ENCODE measurements at regions not wholly inside any gene's neighbourhood (a gene's known extent, or its start where the extent isn't known, plus 50 kb on each side); places are given as distances from the start of the nearest gene placed in this dataset.

DNA sequence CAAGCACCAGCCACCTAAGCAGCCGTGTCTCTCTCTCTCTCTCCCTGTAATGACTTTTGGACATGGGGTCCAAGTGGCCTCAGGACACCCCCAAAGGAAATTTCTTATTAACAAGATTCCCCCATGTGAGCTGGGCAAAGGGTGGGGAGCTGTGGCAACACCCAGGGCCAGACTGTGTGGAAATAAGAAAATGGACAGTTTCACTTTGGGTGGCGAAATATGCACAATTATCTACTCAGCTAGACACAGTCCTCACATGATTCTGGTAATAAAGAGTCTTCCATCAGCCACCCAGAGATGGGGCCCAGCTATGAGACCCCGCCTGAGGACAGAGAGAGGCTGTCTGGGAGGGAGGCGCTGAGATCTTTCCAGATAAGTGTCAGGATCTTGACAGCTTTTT, 96.8 kb upstream of the TPM1 start:
- DNase-seq (no peak), ATAC-seq (no peak)
- Histone ChIP-seq H3K27ac (ENCODE audit: low read length) (no peak overlapping the region), H3K9me3 (ENCODE audit: control insufficient read depth, low read length) (no peaks in the 10 kb centered on the region), H3K4me3 (ENCODE audit: low read length) (no peak overlapping the region), H3K4me1 (ENCODE audit: control insufficient read depth, insufficient read depth, low read length) (peaks cover 10% of the 10 kb centered on the region), H3K27me3 (ENCODE audit: control insufficient read depth, insufficient read depth) (no peaks in the 10 kb centered on the region)
- intact Hi-C loops (cut with DNase I) = loop anchor here in 1 of 4 donors (10.0 kb wide), 1 partner anchor 89 kb away; no protein-coding TSS in a partner anchor
- WGBS = 87% methylated on average over 4 of the region's 4 CpGs

DNA sequence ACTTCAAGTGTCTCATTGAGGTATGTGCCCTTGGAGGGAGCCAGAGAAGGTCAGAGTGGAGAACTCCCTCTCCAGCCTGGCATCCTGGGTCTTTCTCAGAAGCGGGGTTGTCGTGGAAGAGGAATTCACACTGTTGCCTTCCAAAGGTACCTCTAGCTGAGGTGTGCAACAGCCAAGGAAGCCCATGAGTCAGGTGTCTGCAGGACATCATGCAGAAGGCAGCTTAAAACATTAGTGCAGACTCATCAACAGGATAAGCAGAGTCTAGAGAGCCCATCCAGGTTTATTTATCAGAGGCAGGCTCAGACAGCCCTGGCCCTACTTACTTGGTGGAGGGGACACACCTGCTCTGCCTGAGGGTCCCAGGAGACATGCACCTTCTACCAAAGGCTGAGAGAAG, 95.6 kb upstream of the TPM1 start:
- Histone ChIP-seq H3K9me3 (ENCODE audit: control insufficient read depth, low read length) (no peaks in the 10 kb centered on the region), H3K27ac (ENCODE audit: low read length) (no peak overlapping the region), H3K4me1 (ENCODE audit: control insufficient read depth, insufficient read depth, low read length) (peaks cover 3% of the 10 kb centered on the region), H3K4me3 (ENCODE audit: low read length) (no peak overlapping the region), H3K27me3 (ENCODE audit: control insufficient read depth, insufficient read depth) (no peaks in the 10 kb centered on the region)
- 92% methylated on average over 2 of the region's 2 CpGs for WGBS
- no peak for ATAC-seq
- DNase-seq = no peak
- intact Hi-C loops (cut with DNase I) = loop anchor here in 1 of 4 donors (10.0 kb wide), 1 partner anchor 88 kb away; no protein-coding TSS in a partner anchor

DNA sequence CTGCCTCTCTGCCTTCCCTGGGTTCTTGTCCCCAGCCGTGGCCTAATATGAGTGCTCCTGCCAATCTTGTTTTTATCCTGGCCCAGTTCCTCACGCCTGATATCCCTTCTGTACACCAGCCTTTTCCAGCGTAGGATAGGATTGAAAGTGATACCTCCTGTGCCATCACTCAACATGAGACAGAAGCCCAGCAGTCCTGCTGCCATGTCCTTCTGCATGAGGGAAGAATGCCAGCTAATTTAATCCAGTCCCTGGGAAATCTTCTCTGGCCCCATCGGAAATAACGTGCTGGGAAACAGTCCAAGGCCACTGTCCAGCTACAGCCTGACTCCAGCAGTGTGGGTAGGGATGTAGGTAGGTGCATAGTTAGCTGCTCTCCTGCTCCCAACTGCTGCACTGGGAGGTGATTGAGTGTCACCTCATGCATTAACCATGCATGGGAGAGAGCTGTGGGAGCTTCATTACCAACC, 92.0 kb upstream of the TPM1 start:
- Histone ChIP-seq H3K27me3 (ENCODE audit: control insufficient read depth, insufficient read depth) (no peaks in the 10 kb centered on the region), H3K4me3 (ENCODE audit: low read length) (no peak overlapping the region), H3K9me3 (ENCODE audit: control insufficient read depth, low read length) (no peaks in the 10 kb centered on the region), H3K4me1 (ENCODE audit: control insufficient read depth, insufficient read depth, low read length) (peaks cover 3% of the 10 kb centered on the region), H3K27ac (ENCODE audit: low read length) (no peak overlapping the region)
- intact Hi-C loops (cut with DNase I) = no loop called here
- DNase-seq = no peak
- 25% methylated on average over 5 of the region's 5 CpGs for WGBS
- ATAC-seq = peak; percentile 17 to 51

DNA sequence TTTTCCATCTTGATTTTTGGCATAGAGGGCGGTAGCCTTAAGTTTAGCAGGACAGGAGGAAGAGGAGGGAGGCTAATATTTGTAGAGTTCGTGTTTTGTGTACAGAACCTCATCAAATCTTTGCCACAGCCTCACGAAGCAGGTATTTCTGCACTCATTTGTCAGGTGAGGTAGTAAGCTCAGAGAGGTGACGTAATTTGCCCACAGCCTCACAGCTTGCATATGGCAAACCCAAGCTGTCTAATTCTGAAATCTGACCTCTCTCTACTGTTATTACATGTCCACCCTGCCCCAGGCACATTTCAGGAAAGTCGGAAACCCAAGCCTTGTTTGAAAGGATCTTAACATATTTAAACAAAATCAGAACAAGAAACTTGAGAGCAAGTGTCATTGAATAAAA, 91.1 kb upstream of the TPM1 start:
- intact Hi-C loops (cut with DNase I) = no loop called here
- WGBS = 90% methylated on average over 5 of the region's 5 CpGs
- no peak overlapping the region for H3K4me3 ChIP-seq (ENCODE audit: low read length)
- H3K27me3 ChIP-seq (ENCODE audit: control insufficient read depth, insufficient read depth) = no peaks in the 10 kb centered on the region
- no peaks in the 10 kb centered on the region for H3K9me3 ChIP-seq (ENCODE audit: control insufficient read depth, low read length)
- no peak for DNase-seq
- no peak for ATAC-seq
- H3K27ac ChIP-seq (ENCODE audit: low read length) = no peak overlapping the region
- H3K4me1 ChIP-seq (ENCODE audit: control insufficient read depth, insufficient read depth, low read length) = peaks cover 3% of the 10 kb centered on the region

DNA sequence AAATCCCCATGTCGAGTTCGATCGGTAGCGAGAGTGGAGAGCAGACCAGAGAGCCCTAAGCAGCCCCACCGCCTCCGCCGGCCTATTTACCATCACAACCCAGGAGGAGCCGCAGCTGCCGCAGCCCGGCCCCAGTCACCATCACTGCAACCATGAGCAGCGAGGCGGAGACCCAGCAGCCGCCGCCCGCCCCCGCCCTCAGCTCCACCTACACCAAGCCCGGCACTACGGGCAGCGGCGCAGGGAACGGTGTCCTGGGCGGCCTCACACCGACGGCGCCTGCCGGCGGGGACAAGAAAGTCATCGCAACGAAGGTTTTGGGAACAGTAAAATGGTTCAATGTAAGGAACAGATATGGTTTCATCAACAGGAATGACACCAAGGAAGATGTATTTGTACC, 89.5 kb upstream of the TPM1 start:
- ATAC-seq (no peak), DNase-seq (no peak)
- WGBS = 65% methylated on average over 29 of the region's 29 CpGs
- no peak overlapping the region for H3K4me3 ChIP-seq (ENCODE audit: low read length)
- H3K27ac ChIP-seq (ENCODE audit: low read length) = no peak overlapping the region
- intact Hi-C loops (cut with DNase I) = no loop called here
- H3K9me3 ChIP-seq (ENCODE audit: control insufficient read depth, low read length) = no peaks in the 10 kb centered on the region
- no peaks in the 10 kb centered on the region for H3K27me3 ChIP-seq (ENCODE audit: control insufficient read depth, insufficient read depth)
- H3K4me1 ChIP-seq (ENCODE audit: control insufficient read depth, insufficient read depth, low read length) = peaks cover 7% of the 10 kb centered on the region

DNA sequence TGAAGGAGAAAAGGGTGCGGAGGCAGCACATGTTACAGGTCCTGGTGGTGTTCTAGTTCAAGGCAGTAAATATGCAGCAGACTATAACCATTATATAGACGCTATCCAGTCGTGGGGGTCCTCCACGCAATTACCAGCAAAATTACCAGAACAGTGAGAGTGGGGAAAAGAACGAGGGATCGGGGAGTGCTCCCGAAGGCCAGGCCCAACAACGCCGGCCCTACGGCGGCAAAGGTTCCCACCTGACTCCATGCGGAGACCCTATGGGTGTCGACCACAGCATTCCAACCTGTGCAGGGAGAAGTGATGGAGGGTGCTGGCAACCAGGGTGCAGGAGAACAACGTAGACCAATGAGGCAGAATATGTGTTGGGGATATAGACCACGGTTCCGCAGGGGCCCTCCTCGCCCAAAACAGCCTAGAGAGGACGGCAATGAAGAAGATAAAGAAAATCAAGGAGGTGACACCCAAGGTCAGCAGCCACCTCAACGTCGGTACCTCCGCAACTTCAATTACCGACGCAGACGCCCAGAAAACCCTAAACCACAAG, 89.0 kb upstream of the TPM1 start:
- Histone ChIP-seq H3K4me1 (ENCODE audit: control insufficient read depth, insufficient read depth, low read length) (peaks cover 7% of the 10 kb centered on the region), H3K4me3 (ENCODE audit: low read length) (no peak overlapping the region), H3K27ac (ENCODE audit: low read length) (no peak overlapping the region), H3K9me3 (ENCODE audit: control insufficient read depth, low read length) (no peaks in the 10 kb centered on the region), H3K27me3 (ENCODE audit: control insufficient read depth, insufficient read depth) (no peaks in the 10 kb centered on the region)
- 94% methylated on average over 24 of the region's 24 CpGs for WGBS
- intact Hi-C loops (cut with DNase I) = no loop called here
- DNase-seq = no peak
- ATAC-seq = no peak

DNA sequence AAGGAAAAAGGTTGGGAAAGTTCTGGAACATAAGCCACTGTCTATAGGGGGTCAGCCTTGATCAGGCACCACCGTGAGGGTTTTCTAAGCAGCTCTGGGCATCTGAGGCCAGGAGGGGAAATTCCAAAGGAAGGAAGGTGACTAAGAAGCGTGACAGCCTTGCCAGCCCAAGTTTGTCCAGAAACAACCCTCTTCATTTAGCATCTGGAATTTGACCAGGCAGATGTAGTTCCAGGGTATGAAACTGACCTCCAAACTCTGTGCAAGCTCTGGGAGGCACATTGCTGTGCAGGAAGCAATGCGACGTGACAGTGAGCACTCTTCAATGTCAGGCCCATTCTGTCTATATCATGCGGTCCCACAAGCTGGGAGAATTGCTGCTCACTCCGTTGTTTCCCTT, 85.4 kb upstream of the TPM1 start:
- no peak overlapping the region for H3K27ac ChIP-seq (ENCODE audit: low read length)
- H3K27me3 ChIP-seq (ENCODE audit: control insufficient read depth, insufficient read depth) = no peaks in the 10 kb centered on the region
- no peak for DNase-seq
- no peak for ATAC-seq
- 62% methylated on average over 6 of the region's 6 CpGs for WGBS
- intact Hi-C loops (cut with DNase I) = no loop called here
- H3K4me3 ChIP-seq (ENCODE audit: low read length) = no peak overlapping the region
- no peaks in the 10 kb centered on the region for H3K9me3 ChIP-seq (ENCODE audit: control insufficient read depth, low read length)
- H3K4me1 ChIP-seq (ENCODE audit: control insufficient read depth, insufficient read depth, low read length) = peaks cover 4% of the 10 kb centered on the region

DNA sequence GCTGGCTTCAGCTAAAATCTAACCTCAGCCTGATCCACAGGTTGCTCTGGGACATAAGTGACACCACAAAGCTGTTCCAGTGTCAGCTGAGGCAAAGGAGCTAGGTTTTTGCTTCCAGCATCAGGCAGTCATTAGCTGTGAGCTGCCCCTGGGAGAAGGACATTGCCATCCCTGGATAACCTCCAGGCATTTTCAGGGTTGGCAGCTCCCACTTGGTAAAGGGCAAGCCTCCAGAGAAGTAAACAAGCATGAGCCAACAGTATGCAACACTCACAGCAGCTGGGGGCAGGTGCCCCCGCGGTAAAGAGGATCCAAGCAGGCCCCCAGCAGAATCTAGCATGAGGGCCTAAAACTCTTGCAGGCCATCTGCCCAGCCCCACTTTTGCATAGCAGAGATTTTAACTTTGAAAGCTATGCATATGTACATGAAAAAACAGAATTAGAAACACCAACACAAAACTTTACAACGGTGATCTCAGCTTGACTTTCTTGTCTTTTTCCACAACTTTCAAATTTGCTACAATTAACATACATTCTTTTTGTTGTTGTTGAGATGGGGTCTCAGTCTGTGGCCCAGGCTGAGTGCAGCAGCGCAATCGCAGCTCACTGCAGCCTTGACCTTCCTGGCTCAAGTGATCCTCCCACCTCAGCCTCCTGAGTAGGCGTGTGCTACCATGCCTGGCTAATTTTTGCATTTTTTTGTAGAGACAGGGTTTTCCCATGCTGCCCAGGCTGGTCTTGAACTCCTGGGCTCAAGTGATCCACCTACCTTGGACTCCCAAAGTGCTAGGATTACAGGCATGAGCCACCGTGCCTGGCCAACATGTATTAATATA, 83.8 kb upstream of the TPM1 start:
- 75% methylated on average over 7 of the region's 7 CpGs for WGBS
- Histone ChIP-seq H3K4me3 (ENCODE audit: low read length) (no peak overlapping the region), H3K9me3 (ENCODE audit: control insufficient read depth, low read length) (no peaks in the 10 kb centered on the region), H3K27me3 (ENCODE audit: control insufficient read depth, insufficient read depth) (no peaks in the 10 kb centered on the region), H3K27ac (ENCODE audit: low read length) (peak overlapping the region; percentile 93), H3K4me1 (ENCODE audit: control insufficient read depth, insufficient read depth, low read length) (peaks cover 4% of the 10 kb centered on the region)
- peak in 1 of 3 donors; percentile 28 for DNase-seq
- ATAC-seq = peak; percentile 74 to 77
- intact Hi-C loops (cut with DNase I) = no loop called here

DNA sequence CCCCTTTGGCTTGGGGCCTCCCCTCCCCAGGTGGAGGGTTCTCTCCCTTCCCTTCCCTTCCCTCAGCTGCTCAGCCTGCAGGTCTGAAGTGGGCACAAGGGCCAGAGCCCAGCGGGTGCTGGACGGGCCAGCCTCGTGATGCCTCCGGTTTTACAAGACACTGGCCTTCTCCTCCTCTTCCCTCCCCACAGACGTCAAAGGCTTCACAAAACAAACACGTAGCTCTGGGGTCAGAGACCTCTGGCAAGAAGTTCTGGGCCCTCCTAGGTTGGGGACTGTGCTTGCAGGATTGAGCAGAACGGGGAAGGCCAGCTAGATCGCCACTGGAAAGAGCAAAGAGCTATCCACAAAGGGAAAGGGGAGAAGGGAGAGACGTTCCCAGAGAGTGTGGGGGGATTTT, 81.4 kb upstream of the TPM1 start:
- 87% methylated on average over 9 of the region's 9 CpGs for WGBS
- Histone ChIP-seq H3K4me3 (ENCODE audit: low read length) (no peak overlapping the region), H3K27ac (ENCODE audit: low read length) (no peak overlapping the region), H3K27me3 (ENCODE audit: control insufficient read depth, insufficient read depth) (no peaks in the 10 kb centered on the region), H3K9me3 (ENCODE audit: control insufficient read depth, low read length) (no peaks in the 10 kb centered on the region), H3K4me1 (ENCODE audit: control insufficient read depth, insufficient read depth, low read length) (peaks cover 4% of the 10 kb centered on the region)
- no peak for ATAC-seq
- intact Hi-C loops (cut with DNase I) = no loop called here
- DNase-seq = no peak

DNA sequence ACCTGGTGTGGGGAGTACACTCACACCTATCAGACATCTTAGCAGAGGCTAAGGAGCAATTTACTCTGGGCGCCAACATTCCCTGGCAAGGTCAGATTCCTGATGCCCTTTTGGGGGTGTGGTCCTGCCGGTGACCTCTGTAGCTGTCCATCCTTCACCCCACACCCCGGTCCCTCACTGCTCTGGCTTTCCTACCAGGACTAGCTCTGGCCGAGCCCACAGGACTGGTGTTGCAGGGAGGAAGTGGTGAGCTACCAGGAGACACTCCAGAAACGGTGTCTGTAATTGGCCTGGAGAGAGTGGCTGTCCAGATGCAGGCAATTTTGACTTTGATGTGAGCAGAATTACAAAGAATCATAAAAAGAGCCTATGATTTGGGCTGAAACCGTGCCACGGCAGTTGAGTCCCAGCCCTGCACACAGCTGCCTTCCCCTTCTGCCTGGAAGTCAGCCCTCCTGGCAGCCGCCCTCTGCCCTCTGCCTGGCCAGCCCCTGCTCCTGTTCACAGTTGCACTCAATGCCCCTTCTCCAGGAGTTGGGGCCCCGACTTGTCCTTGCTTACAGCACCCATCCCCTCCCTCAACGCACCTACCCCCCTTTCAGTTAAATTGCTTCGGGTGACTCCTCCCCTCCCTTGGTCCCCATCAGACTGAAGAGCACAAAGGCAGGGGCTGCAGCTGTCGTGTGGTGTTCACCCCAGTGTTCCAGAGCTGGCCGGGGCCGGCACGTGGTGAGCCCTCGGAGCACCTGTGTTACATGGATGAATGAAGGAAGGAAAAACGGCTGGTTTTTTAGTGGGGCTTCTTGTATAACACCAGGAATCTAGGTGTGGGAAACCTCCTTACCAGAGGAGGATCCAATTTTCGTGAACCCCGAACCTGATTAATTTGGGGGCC, 80.2 kb upstream of the TPM1 start:
- ATAC-seq (no peak), DNase-seq (no peak)
- H3K27ac ChIP-seq (ENCODE audit: low read length) = no peak overlapping the region
- H3K27me3 ChIP-seq (ENCODE audit: control insufficient read depth, insufficient read depth) = no peaks in the 10 kb centered on the region
- intact Hi-C loops (cut with DNase I) = no loop called here
- no peak overlapping the region for H3K4me3 ChIP-seq (ENCODE audit: low read length)
- H3K9me3 ChIP-seq (ENCODE audit: control insufficient read depth, low read length) = no peaks in the 10 kb centered on the region
- 80% methylated on average over 19 of the region's 19 CpGs for WGBS
- no peaks in the 10 kb centered on the region for H3K4me1 ChIP-seq (ENCODE audit: control insufficient read depth, insufficient read depth, low read length)

DNA sequence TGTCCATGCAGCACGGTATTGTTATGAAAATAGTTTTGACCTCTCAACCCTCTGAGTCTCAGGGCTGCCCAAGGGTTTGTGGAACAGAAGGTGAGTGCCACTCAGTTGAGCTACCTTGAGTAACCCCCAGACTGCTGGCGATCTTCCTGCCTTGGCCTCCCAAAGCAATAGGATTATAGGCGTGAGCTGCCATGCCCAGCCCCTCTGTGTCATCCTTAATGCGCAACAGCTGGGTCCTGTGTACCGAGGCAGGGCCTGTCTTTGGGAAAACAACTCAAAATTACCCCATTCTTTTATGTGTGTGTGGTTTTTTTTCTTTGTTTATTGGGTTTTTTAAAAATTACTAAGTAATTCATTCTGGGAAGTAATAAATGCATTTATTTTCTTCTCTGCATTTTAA, 78.3 kb upstream of the TPM1 start:
- Histone ChIP-seq H3K27me3 (ENCODE audit: control insufficient read depth, insufficient read depth) (no peaks in the 10 kb centered on the region), H3K4me1 (ENCODE audit: control insufficient read depth, insufficient read depth, low read length) (no peaks in the 10 kb centered on the region), H3K27ac (ENCODE audit: low read length) (no peak overlapping the region), H3K9me3 (ENCODE audit: control insufficient read depth, low read length) (no peaks in the 10 kb centered on the region), H3K4me3 (ENCODE audit: low read length) (no peak overlapping the region)
- ATAC-seq (no peak), DNase-seq (no peak)
- intact Hi-C loops (cut with DNase I) = no loop called here
- WGBS = 86% methylated on average over 5 of the region's 5 CpGs
